CMK (cell line): ENCODE measurements at regions not wholly inside any gene's neighbourhood (a gene's known extent, or its start where the extent isn't known, plus 50 kb on each side); places are given as distances from the start of the nearest gene placed in this dataset.
"Not testable (repeated sequence)": the region's sequence is repeated elsewhere in the genome, so short reads cannot be mapped to it uniquely, and the experiment has no call there.

Source experiments
- DNase-seq: peaks from one replicate; pipeline ENCODE4 v3.0.0-alpha.2; 2010; ENCODE audit warnings: low read depth

- DNase-seq: not testable (repeated sequence)
Observed at GRCh38 chr2:111533557-111534247, 350.3 kb downstream of the ANAPC1 start.

- no peak for DNase-seq
Observed at GRCh38 chr2:111534910-111535352, 349.1 kb downstream of the ANAPC1 start.

- no peak for DNase-seq
Observed at GRCh38 chr2:111535404-111535803, 348.6 kb downstream of the ANAPC1 start.

- DNase-seq: no peak
Observed at GRCh38 chr2:111537078-111537655, 346.8 kb downstream of the ANAPC1 start.

GRCh38 chr2:111539991-111540390 lies 344.0 kb downstream of the ANAPC1 start:
- DNase-seq: not testable (repeated sequence)

- DNase-seq: not testable (repeated sequence)
Observed at GRCh38 chr2:111542120-111542774, 341.7 kb downstream of the ANAPC1 start.

- DNase-seq: not testable (repeated sequence)
Observed at GRCh38 chr2:111544006-111544405, 340.0 kb downstream of the ANAPC1 start.

- DNase-seq: not testable (repeated sequence)
Observed at GRCh38 chr2:111545723-111546431, 338.1 kb downstream of the ANAPC1 start.

- not testable (repeated sequence) for DNase-seq
Observed at GRCh38 chr2:111546578-111546977, 337.4 kb downstream of the ANAPC1 start.

- DNase-seq: not testable (repeated sequence)
Observed at GRCh38 chr2:111549174-111549573, 334.8 kb downstream of the ANAPC1 start.

GRCh38 chr2:111551428-111551827 lies 332.6 kb downstream of the ANAPC1 start:
- DNase-seq: not testable (repeated sequence)

GRCh38 chr2:111552625-111553024 lies 331.4 kb downstream of the ANAPC1 start:
- DNase-seq: not testable (repeated sequence)

- DNase-seq: not testable (repeated sequence)
Observed at GRCh38 chr2:111559301-111559700, 324.7 kb downstream of the ANAPC1 start.

- DNase-seq: not testable (repeated sequence)
Observed at GRCh38 chr2:111559814-111560213, 324.2 kb downstream of the ANAPC1 start.

- DNase-seq: not testable (repeated sequence)
Observed at GRCh38 chr2:111566068-111566467, 317.9 kb downstream of the ANAPC1 start.

GRCh38 chr2:111567233-111567632 lies 316.8 kb downstream of the ANAPC1 start:
- DNase-seq: not testable (repeated sequence)

GRCh38 chr2:111569356-111570199 lies 314.4 kb downstream of the ANAPC1 start:
- not testable (repeated sequence) for DNase-seq

- not testable (repeated sequence) for DNase-seq
Observed at GRCh38 chr2:111570300-111571114, 313.5 kb downstream of the ANAPC1 start.

GRCh38 chr2:111574803-111575202 lies 309.2 kb downstream of the ANAPC1 start:
- not testable (repeated sequence) for DNase-seq

GRCh38 chr2:111577154-111577885 lies 306.7 kb downstream of the ANAPC1 start:
- not testable (repeated sequence) for DNase-seq
